Hematopoietic multipotent progenitor cell treated with erythropoietin and hydrocortisone succinate and interleukin-3 and kit ligand, for 6 days (in vitro differentiated cells): ENCODE measurements at regions not wholly inside any gene's neighbourhood (a gene's known extent, or its start where the extent isn't known, plus 50 kb on each side); places are given as distances from the start of the nearest gene placed in this dataset.

Experiments used
- DNase-seq: peaks from one replicate; pipeline ENCODE4 v3.0.0-alpha.2; 2015

DNA sequence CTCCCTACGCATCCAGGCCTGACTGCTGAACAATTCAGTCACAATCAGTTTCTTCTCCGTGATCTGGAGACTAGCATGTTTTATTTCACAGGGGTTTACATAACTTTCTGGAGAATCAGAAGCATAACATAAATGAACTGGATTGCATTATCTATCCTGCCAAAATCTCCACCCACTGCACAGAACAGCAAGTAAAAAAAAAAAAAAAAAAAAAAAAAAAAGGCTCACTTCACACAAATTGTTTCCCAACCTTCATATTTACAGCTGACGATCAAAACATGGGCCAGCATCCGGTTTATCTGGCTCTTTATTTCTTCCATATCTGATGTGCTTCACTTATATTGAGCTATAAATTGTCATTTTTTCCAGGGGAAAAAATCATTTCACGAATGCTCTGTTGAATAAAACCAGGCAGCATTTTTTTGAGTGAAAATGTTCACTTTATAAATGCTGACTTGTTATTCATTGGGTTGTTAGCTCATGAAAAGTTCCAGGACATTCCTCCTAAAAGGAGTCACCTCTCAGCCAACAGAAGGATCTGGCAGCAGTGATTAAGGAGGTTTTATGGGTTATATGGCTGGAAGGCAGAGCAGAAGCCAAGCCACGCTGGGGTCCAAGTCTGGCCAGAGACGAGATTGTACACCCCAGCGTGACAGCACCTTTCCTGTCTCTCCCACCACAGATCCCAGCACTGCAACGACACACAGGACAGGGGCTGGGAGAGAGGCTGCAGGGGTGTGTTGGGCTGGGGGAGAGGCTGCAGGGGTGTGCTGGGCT lies 51.2 kb upstream of the GLI2 start:
- DNase-seq = no peak

DNA sequence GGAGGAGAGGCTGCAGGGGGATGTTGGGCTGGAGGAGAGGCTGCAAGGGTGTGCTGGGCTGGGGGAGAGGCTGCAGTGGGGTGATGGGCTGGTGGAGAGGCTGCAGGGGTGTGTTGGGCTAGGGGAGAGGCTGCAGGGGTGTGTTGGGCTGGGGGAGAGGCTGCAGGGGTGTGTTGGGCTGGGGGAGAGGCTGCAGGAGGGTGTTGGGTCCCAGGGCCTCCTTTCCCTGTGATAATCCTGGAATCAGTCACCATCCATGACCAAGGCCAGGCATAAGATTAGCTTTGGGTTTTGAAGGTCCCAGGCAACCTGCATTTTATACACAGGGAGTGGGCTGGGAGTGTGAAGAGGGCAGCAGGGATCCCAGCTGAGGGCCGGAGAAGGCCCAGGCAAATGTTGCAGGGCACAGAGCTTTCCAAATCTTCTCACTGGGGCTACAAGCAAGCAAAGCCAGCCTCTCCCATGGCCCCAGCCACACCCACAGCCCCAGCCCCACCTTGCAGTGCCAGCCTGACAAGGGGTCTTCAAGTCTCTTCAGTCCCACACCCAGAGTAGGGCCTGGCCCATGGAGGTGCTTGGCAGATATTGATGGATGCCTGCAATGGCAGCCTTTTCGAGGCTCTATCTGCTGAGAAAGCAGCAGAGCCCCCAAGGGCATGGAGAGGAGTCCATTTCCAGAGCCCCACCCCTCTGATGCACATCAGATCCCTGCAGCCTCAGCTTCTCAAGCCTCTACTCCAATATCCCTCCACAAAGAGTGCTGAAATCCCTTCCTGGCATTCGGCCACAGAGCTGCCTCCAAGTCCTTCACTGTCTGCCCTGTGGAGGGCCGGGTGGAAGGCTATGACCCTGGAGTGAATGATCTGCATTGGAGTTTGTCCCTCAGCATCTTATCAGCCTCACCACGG lies 50.3 kb upstream of the GLI2 start:
- no peak for DNase-seq
